HEK293T (cell line): ENCODE measurements at regions not wholly inside any gene's neighbourhood (a gene's known extent, or its start where the extent isn't known, plus 50 kb on each side); places are given as distances from the start of the nearest gene placed in this dataset.

Experiments used
- BHLHE40 ChIP-seq: fragments of 450-650 bp; IDR thresholded peaks from 2 replicates; pipeline ENCODE4 v1.6.1; 2016; ENCODE audit warnings: mild to moderate bottlenecking, moderate library complexity, borderline replicate concordance
- ELF4 ChIP-seq: fragments of 450-650 bp; IDR thresholded peaks from 2 replicates; pipeline ENCODE4 v1.6.1; 2017; ENCODE audit warnings: antibody characterized with exemption
- FOXK2 ChIP-seq: fragments of 450-650 bp; IDR thresholded peaks from 2 replicates; pipeline ENCODE4 v1.6.1; 2016; ENCODE audit warnings: mild to moderate bottlenecking
- FOXM1 ChIP-seq: fragments of 450-650 bp; IDR thresholded peaks from 2 replicates; pipeline ENCODE4 v1.6.1; 2017; ENCODE audit warnings: mild to moderate bottlenecking, borderline replicate concordance
- L3MBTL2 ChIP-seq: fragments of 450-650 bp; conservative IDR thresholded peaks from 2 replicates; pipeline ENCODE4 v1.6.1; 2016; ENCODE audit warnings: mild to moderate bottlenecking
- LEF1 ChIP-seq: fragments of 450-650 bp; IDR thresholded peaks from 2 replicates; pipeline ENCODE4 v1.6.1; 2017; ENCODE audit warnings: mild to moderate bottlenecking, borderline replicate concordance
- NFRKB ChIP-seq: fragments of 450-650 bp; IDR thresholded peaks from 2 replicates; pipeline ENCODE4 v1.6.1; 2016; ENCODE audit warnings: mild to moderate bottlenecking, moderate library complexity
- SP1 ChIP-seq: fragments of 450-650 bp; IDR thresholded peaks from 2 replicates; pipeline ENCODE4 v1.6.1; 2017
- SUZ12 ChIP-seq: fragments of 450-650 bp; IDR thresholded peaks from 2 replicates; pipeline ENCODE4 v1.6.1; 2016; ENCODE audit warnings: mild to moderate bottlenecking
- TARDBP ChIP-seq: fragments of 450-650 bp; IDR thresholded peaks from 2 replicates; pipeline ENCODE4 v1.6.1; 2016
- ZNF384 ChIP-seq: fragments of 450-650 bp; IDR thresholded peaks from 2 replicates; pipeline ENCODE4 v1.6.1; 2016
- TF ChIP-seq, protein P1 (sequence below): fragments of 450-650 bp; IDR thresholded peaks from 2 replicates; pipeline ENCODE4 v1.6.1; 2016

DNA sequence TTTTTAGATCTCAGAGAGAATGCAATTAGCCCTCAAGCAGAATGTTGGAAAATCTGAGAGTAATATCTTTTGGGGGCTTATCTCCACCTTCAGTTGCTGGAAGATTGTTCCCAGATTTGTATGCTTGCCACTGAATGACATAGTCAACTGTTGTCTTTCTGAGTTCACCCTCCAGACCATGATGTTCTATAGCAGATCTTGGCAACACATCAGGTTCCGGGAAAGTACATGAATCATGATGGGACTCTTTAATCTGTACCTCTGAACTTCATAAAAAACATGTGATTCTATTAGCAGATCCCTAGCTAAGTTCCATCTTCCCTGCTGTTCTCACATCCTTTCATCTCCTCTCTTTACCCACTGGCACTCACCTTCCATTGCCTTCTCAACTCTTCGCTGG lies 68.9 kb downstream of the PLCE1 start:
- TF ChIP-seq FOXK2 (no peak), SUZ12 (no peak), FOXM1 (no peak), BHLHE40 (no peak), NFRKB (no peak), L3MBTL2 (no peak), TARDBP (no peak), SP1 (no peak), ELF4 (no peak), LEF1 (no peak), ZNF384 (no peak)
- TF ChIP-seq, protein P1, sequence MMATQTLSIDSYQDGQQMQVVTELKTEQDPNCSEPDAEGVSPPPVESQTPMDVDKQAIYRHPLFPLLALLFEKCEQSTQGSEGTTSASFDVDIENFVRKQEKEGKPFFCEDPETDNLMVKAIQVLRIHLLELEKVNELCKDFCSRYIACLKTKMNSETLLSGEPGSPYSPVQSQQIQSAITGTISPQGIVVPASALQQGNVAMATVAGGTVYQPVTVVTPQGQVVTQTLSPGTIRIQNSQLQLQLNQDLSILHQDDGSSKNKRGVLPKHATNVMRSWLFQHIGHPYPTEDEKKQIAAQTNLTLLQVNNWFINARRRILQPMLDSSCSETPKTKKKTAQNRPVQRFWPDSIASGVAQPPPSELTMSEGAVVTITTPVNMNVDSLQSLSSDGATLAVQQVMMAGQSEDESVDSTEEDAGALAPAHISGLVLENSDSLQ: no peak
